A549 (cell line): ENCODE measurements at regions not wholly inside any gene's neighbourhood (a gene's known extent, or its start where the extent isn't known, plus 50 kb on each side); places are given as distances from the start of the nearest gene placed in this dataset.

Experiments
- ATAC-seq, 2 experiments: fragments of 200-7000 bp in 1 of 2; fragments of >200 bp in 1 of 2; cut with Nextera tagmentation in 1 of 2; cut with Tn5 transposase in 1 of 2; 3 replicates each; pipeline versions ENCODE4 v1.8.0 to v1.9.1; 2018 to 2020; ENCODE audit warnings: mild to moderate bottlenecking in 1 of 2, moderate library complexity in 1 of 2
- CTCF ChIA-PET: fragments of 300-600 bp; sonication (Branson Sonifier 250); formaldehyde crosslinking; extraction: SDS; loops from one replicate; lab custom pipeline; 2021; ENCODE audit warnings: antibody characterized with exemption, inconsistent platforms; lab: Yijun Ruan, JAX
- POLR2A ChIA-PET: fragments of 350-600 bp; formaldehyde crosslinking; extraction: SDS; loops from one replicate; lab custom pipeline; 2021; ENCODE audit warnings: antibody characterized with exemption, inconsistent platforms; lab: Yijun Ruan, JAX
- DNase-seq, 2 experiments: peaks; one replicate each; pipeline versions ENCODE4 v3.0.0 to v3.0.0-alpha.2; 2011 to 2016; ENCODE audit warnings: low read depth in 1 of 2, low spot score in 1 of 2
- FAIRE-seq: peaks from 2 replicates; lab custom pipeline; 2011; peaks lifted over from hg19 to GRCh38; lab: Jason Lieb, UNC
- H3K27ac ChIP-seq, 2 experiments: fragments of >200 bp; sonication (Bioruptor Twin); formaldehyde crosslinking; 3 replicates each; pipeline ENCODE4 v1.5.1; 2016 to 2017
- H3K4me1 ChIP-seq: fragments of >200 bp; sonication (Bioruptor Twin); formaldehyde crosslinking; 3 replicates; pipeline ENCODE4 v1.6.1; 2016
- H3K4me2 ChIP-seq: fragments of >200 bp; sonication (Bioruptor Twin); formaldehyde crosslinking; 3 replicates; pipeline ENCODE4 v1.6.1; 2016
- H3K4me3 ChIP-seq: fragments of >200 bp; sonication (Bioruptor Twin); formaldehyde crosslinking; 3 replicates; pipeline ENCODE4 v1.5.1; 2016
- H3K9me3 ChIP-seq: fragments of >200 bp; sonication (Bioruptor Twin); formaldehyde crosslinking; 3 replicates; pipeline ENCODE4 v1.6.1; 2016
- BHLHE40 ChIP-seq: IDR thresholded peaks from 2 replicates; pipeline ENCODE4 v1.6.1; 2012; ENCODE audit warnings: low read depth, low read length, inconsistent platforms
- CHD4 ChIP-seq: fragments of 200-600 bp; sonication (generic); IDR thresholded peaks from 2 replicates; pipeline ENCODE4 v1.6.1; 2016; ENCODE audit warnings: antibody characterized with exemption, mild to moderate bottlenecking, borderline replicate concordance
- E2F6 ChIP-seq: IDR thresholded peaks from 2 replicates; pipeline ENCODE4 v1.6.1; 2012; ENCODE audit warnings: low read depth, borderline replicate concordance
- EHMT2 ChIP-seq: fragments of 200-600 bp; sonication (generic); IDR thresholded peaks from 2 replicates; pipeline ENCODE4 v1.6.1; 2016; ENCODE audit warnings: antibody characterized with exemption, low read depth, mild to moderate bottlenecking, moderate library complexity
- ESRRA ChIP-seq: fragments of 150-350 bp; IDR thresholded peaks from 2 replicates; pipeline ENCODE4 v1.6.1; 2014; ENCODE audit warnings: mild to moderate bottlenecking, low read length, borderline replicate concordance
- FOSB ChIP-seq: fragments of 250-450 bp; sonication (Bioruptor Pico); IDR thresholded peaks from 2 replicates; pipeline ENCODE4 v1.5.0; 2020; ENCODE audit warnings: mild to moderate bottlenecking, moderate library complexity
- GATA3 ChIP-seq: IDR thresholded peaks from 2 replicates; pipeline ENCODE4 v1.6.1; 2012; ENCODE audit warnings: borderline replicate concordance
- HDAC2 ChIP-seq: fragments of 200-600 bp; sonication (generic); IDR thresholded peaks from 2 replicates; pipeline ENCODE4 v1.6.1; 2016
- HOXA7 ChIP-seq: fragments of 250-450 bp; sonication (Bioruptor Pico); IDR thresholded peaks from 2 replicates; pipeline ENCODE4 v1.5.0; 2020; ENCODE audit warnings: mild to moderate bottlenecking, moderate library complexity
- JUN ChIP-seq, 2 experiments: fragments of >200 bp; sonication (Bioruptor Twin); formaldehyde crosslinking; IDR thresholded peaks; 2 replicates in 1 of 2; 3 replicates in 1 of 2; pipeline ENCODE4 v1.6.1; 2016 to 2017
- JUNB ChIP-seq: fragments of >200 bp; sonication (Bioruptor Twin); formaldehyde crosslinking; IDR thresholded peaks from 2 replicates; pipeline ENCODE4 v1.6.1; 2016
- KDM5A ChIP-seq: fragments of 200-600 bp; sonication (generic); IDR thresholded peaks from 2 replicates; pipeline ENCODE4 v1.6.1; 2016; ENCODE audit warnings: antibody characterized with exemption, mild to moderate bottlenecking
- MAZ ChIP-seq: fragments of 150-350 bp; IDR thresholded peaks from 2 replicates; pipeline ENCODE4 v1.6.1; 2014; ENCODE audit warnings: antibody characterized with exemption, low read depth, low read length, borderline replicate concordance
- NFE2L2 ChIP-seq: fragments of 150-350 bp; conservative IDR thresholded peaks from 2 replicates; pipeline ENCODE4 v1.6.1; 2014; ENCODE audit warnings: low read length
- NPAS2 ChIP-seq: fragments of 250-450 bp; sonication (Bioruptor Pico); IDR thresholded peaks from 2 replicates; pipeline ENCODE4 v1.8.0; 2022; ENCODE audit warnings: mild to moderate bottlenecking, moderate library complexity, borderline replicate concordance
- RAD21 ChIP-seq, 2 experiments: fragments of >200 bp in 1 of 2; sonication (Bioruptor Twin) in 1 of 2; formaldehyde crosslinking in 1 of 2; IDR thresholded peaks in 1 of 2; conservative IDR thresholded peaks in 1 of 2; 2 replicates in 1 of 2; 3 replicates in 1 of 2; pipeline ENCODE4 v1.6.1; 2012 to 2018; ENCODE audit warnings: inconsistent platforms in 1 of 2
- RFX5 ChIP-seq: fragments of 450-650 bp; IDR thresholded peaks from 2 replicates; pipeline ENCODE4 v1.7.1; 2014; ENCODE audit warnings: antibody characterized with exemption, mild to moderate bottlenecking, moderate library complexity
- SMC3 ChIP-seq: fragments of >200 bp; sonication (Bioruptor Twin); formaldehyde crosslinking; IDR thresholded peaks from 3 replicates; pipeline ENCODE4 v1.6.1; 2018; ENCODE audit warnings: inconsistent platforms
- ZC3H11A ChIP-seq: fragments of 450-650 bp; IDR thresholded peaks from 2 replicates; pipeline ENCODE4 v1.6.1; 2014; ENCODE audit warnings: antibody characterized with exemption, mild to moderate bottlenecking
- ZNF302 ChIP-seq: fragments of 250-450 bp; sonication (Bioruptor Pico); IDR thresholded peaks from 2 replicates; pipeline ENCODE4 v1.9.0; 2021; ENCODE audit warnings: inconsistent platforms, mild to moderate bottlenecking, moderate library complexity
- ZSCAN20 ChIP-seq: fragments of 250-450 bp; sonication (Bioruptor Pico); IDR thresholded peaks from 2 replicates; pipeline ENCODE4 v1.8.0; 2022; ENCODE audit warnings: mild to moderate bottlenecking, moderate library complexity
- WGBS: methylation state at CpG from one replicate; pipeline ENCODE4 v1.1.6; 2017; ENCODE audit errors: missing lambda C conversion rate; 5-methylcytosine and 5-hydroxymethylcytosine counted together
- TF ChIP-seq, protein P1 (sequence below): fragments of 450-650 bp; IDR thresholded peaks from 2 replicates; pipeline ENCODE4 v1.6.1; 2014; ENCODE audit warnings: antibody characterized with exemption
- TF ChIP-seq, protein P2 (sequence below): fragments of 150-350 bp; IDR thresholded peaks from 2 replicates; pipeline ENCODE4 v1.6.1; 2014; ENCODE audit warnings: low read depth, mild to moderate bottlenecking, low read length
- TF ChIP-seq, protein P3 (sequence below): fragments of >200 bp; sonication (Bioruptor Twin); formaldehyde crosslinking; IDR thresholded peaks from 3 replicates; pipeline ENCODE4 v1.6.1; 2016
- TF ChIP-seq, protein P4 (sequence below): fragments of >200 bp; sonication (Bioruptor Twin); formaldehyde crosslinking; IDR thresholded peaks from 2 replicates; pipeline ENCODE4 v1.6.1; 2016
- TF ChIP-seq, protein P5 (sequence below): IDR thresholded peaks from 2 replicates; pipeline ENCODE4 v1.6.1; 2012

GRCh38 chr15:99443056-99443756, 122.6 kb upstream of the MEF2A start:
- DNase-seq (no peak), FAIRE-seq (no peak), ATAC-seq (peak in 1 of 2 experiments; percentile 12; a peak in 3 of 6 replicates)
- ChIA-PET POLR2A (no interaction called here), CTCF (interaction anchor here (0.8 to 1.4 kb wide), 3 partner anchors 34 to 261 kb away, joined by 4 read pairs; no protein-coding TSS in a partner anchor)
- WGBS: 68% methylated on average over 10 of the region's 10 CpGs
- Histone ChIP-seq H3K4me1 (peaks cover 17% of the 10 kb centered on the region), H3K27ac (peak overlapping the region in 1 of 2 experiments; percentile 30; a peak in 3 of 6 replicates), H3K4me2 (peak overlapping the region; percentile 60), H3K9me3 (no peaks in the 10 kb centered on the region), H3K4me3 (no peak overlapping the region)
- TF ChIP-seq BHLHE40: no peak
- no peak for TF ChIP-seq ZSCAN20
- TF ChIP-seq, protein P1, sequence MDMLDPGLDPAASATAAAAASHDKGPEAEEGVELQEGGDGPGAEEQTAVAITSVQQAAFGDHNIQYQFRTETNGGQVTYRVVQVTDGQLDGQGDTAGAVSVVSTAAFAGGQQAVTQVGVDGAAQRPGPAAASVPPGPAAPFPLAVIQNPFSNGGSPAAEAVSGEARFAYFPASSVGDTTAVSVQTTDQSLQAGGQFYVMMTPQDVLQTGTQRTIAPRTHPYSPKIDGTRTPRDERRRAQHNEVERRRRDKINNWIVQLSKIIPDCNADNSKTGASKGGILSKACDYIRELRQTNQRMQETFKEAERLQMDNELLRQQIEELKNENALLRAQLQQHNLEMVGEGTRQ: no peak
- TF ChIP-seq, protein P2, sequence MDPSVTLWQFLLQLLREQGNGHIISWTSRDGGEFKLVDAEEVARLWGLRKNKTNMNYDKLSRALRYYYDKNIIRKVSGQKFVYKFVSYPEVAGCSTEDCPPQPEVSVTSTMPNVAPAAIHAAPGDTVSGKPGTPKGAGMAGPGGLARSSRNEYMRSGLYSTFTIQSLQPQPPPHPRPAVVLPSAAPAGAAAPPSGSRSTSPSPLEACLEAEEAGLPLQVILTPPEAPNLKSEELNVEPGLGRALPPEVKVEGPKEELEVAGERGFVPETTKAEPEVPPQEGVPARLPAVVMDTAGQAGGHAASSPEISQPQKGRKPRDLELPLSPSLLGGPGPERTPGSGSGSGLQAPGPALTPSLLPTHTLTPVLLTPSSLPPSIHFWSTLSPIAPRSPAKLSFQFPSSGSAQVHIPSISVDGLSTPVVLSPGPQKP: no peak
- no peak for TF ChIP-seq KDM5A
- TF ChIP-seq HOXA7 (CRISPR knock-in tag): no peak
- TF ChIP-seq, protein P3, sequence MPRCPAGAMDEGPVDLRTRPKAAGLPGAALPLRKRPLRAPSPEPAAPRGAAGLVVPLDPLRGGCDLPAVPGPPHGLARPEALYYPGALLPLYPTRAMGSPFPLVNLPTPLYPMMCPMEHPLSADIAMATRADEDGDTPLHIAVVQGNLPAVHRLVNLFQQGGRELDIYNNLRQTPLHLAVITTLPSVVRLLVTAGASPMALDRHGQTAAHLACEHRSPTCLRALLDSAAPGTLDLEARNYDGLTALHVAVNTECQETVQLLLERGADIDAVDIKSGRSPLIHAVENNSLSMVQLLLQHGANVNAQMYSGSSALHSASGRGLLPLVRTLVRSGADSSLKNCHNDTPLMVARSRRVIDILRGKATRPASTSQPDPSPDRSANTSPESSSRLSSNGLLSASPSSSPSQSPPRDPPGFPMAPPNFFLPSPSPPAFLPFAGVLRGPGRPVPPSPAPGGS: no peak
- no peak for TF ChIP-seq RFX5
- TF ChIP-seq JUN (IDR thresholded peaks at IDR 0.05): no peak
- TF ChIP-seq, protein P4, sequence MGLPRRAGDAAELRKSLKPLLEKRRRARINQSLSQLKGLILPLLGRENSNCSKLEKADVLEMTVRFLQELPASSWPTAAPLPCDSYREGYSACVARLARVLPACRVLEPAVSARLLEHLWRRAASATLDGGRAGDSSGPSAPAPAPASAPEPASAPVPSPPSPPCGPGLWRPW: no peak
- no peak for TF ChIP-seq FOSB
- no peak for TF ChIP-seq NPAS2

GRCh38 chr15:99443768-99444446, 121.9 kb upstream of the MEF2A start:
- Histone ChIP-seq H3K4me3 (no peak overlapping the region), H3K9me3 (no peaks in the 10 kb centered on the region), H3K4me2 (no peak overlapping the region), H3K27ac (no peak overlapping the region), H3K4me1 (peaks cover 17% of the 10 kb centered on the region)
- WGBS: 86% methylated on average over 13 of the region's 13 CpGs
- TF ChIP-seq, protein P5, sequence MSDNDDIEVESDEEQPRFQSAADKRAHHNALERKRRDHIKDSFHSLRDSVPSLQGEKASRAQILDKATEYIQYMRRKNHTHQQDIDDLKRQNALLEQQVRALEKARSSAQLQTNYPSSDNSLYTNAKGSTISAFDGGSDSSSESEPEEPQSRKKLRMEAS: no peak
- TF ChIP-seq EHMT2 (no peak), BHLHE40 (no peak), ESRRA (no peak), NPAS2 (no peak), NFE2L2 (no peak), ZC3H11A (no peak), CHD4 (no peak), RAD21 (conservative IDR thresholded peaks at IDR 0.05 in 1 of 2, IDR thresholded peaks at IDR 0.05 in 1 of 2) (no peak), SMC3 (no peak), JUNB (no peak), GATA3 (no peak), HDAC2 (no peak), FOSB (no peak), E2F6 (no peak), MAZ (no peak), ZNF302 (CRISPR knock-in tag) (no peak)
- TF ChIP-seq, protein P3: no peak
- TF ChIP-seq, protein P4: no peak
- no peak for ATAC-seq
- no peak for FAIRE-seq
- DNase-seq: no peak
- CTCF ChIA-PET: interaction anchor here (0.8 to 1.2 kb wide), 3 partner anchors 10 to 35 kb away, joined by 3 to 4 read pairs (median 3); no protein-coding TSS in a partner anchor
- POLR2A ChIA-PET: no interaction called here
